Sigmoid colon (tissue), 4 donors: ENCODE measurements at regions not wholly inside any gene's neighbourhood (a gene's known extent, or its start where the extent isn't known, plus 50 kb on each side); places are given as distances from the start of the nearest gene placed in this dataset.

Experiments used
- EP300 ChIP-seq, 4 donors: sonication (generic); formaldehyde crosslinking; IDR thresholded peaks; one replicate each; pipeline ENCODE4 v1.6.1; 2017; ENCODE audit warnings: antibody characterized with exemption in 4 of 4
- POLR2A ChIP-seq, 2 donors: fragments of 450-650 bp; IDR thresholded peaks; one replicate each; pipeline ENCODE4 v1.6.1; 2016; ENCODE audit warnings: antibody characterized with exemption in 2 of 2, mild to moderate bottlenecking in 2 of 2, moderate library complexity in 2 of 2
- POLR2AphosphoS5 ChIP-seq, 4 donors: sonication (generic); formaldehyde crosslinking; IDR thresholded peaks; one replicate each; pipeline ENCODE4 v1.6.1; 2017; ENCODE audit warnings: antibody characterized with exemption in 4 of 4
- TF ChIP-seq, protein P1 (sequence below), 4 experiments: fragments of 450-650 bp in 3 of 4; fragments of 200-600 bp in 1 of 4; IDR thresholded peaks; one replicate each; pipeline ENCODE4 v1.5.1; 2016 to 2019; ENCODE audit warnings: antibody characterized with exemption in 4 of 4, mild to moderate bottlenecking in 3 of 4, moderate library complexity in 2 of 4

DNA sequence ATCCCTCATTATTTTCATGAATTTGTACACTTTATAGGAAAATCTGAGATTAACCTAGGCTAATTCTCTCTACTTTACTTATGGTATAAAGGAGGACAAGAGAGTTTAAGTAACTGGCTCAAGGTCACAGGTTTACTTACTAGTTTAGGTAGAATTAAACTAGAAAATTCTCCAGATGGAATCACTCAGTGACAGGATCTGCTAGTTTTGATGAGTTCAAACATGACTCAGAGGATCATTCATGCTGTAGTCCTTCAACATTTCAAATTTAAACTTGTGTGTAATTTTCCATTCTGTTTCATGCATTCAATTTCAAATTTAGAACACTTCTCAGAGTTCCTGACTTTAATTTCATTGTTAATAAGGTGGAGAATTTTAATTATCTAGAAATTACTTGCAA is 485.7 kb upstream of the TUSC1 start:
- TF ChIP-seq, protein P1, sequence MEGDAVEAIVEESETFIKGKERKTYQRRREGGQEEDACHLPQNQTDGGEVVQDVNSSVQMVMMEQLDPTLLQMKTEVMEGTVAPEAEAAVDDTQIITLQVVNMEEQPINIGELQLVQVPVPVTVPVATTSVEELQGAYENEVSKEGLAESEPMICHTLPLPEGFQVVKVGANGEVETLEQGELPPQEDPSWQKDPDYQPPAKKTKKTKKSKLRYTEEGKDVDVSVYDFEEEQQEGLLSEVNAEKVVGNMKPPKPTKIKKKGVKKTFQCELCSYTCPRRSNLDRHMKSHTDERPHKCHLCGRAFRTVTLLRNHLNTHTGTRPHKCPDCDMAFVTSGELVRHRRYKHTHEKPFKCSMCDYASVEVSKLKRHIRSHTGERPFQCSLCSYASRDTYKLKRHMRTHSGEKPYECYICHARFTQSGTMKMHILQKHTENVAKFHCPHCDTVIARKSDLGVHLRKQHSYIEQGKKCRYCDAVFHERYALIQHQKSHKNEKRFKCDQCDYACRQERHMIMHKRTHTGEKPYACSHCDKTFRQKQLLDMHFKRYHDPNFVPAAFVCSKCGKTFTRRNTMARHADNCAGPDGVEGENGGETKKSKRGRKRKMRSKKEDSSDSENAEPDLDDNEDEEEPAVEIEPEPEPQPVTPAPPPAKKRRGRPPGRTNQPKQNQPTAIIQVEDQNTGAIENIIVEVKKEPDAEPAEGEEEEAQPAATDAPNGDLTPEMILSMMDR (IDR thresholded peaks at IDR 0.05) = no peak
- no peak for TF ChIP-seq POLR2AphosphoS5 (IDR thresholded peaks at IDR 0.05)
- no peak for TF ChIP-seq POLR2A (IDR thresholded peaks at IDR 0.05)
- TF ChIP-seq EP300 (IDR thresholded peaks at IDR 0.05) = no peak
